GM13976 (cell line): ENCODE measurements at regions not wholly inside any gene's neighbourhood (a gene's known extent, or its start where the extent isn't known, plus 50 kb on each side); places are given as distances from the start of the nearest gene placed in this dataset.

Experiments used
- DNase-seq: peaks from one replicate; pipeline ENCODE4 v3.0.0; 2012; ENCODE audit warnings: low spot score
- CTCF ChIP-seq: IDR thresholded peaks from 2 replicates; pipeline ENCODE4 v1.5.1; 2012; ENCODE audit warnings: borderline replicate concordance, mild to moderate bottlenecking; ENCODE audit not compliant: insufficient read depth; ENCODE audit errors: extremely low read depth, missing control alignments, control extremely low read depth
- in situ Hi-C: fragments of 300-500 bp; cut with MboI; formaldehyde crosslinking; loops from one replicate; pipeline ENCODE4 v1.12.0; 2022; ENCODE audit warnings: low sequenced_read_pairs, mixed read lengths, inconsistent platforms; ENCODE audit not compliant: unreplicated experiment

GRCh38 chr6:164523087-164523654 is 786.2 kb downstream of the C6orf118 start:
- TF ChIP-seq CTCF = no peak
- in situ Hi-C loops = no loop called here
- DNase-seq = no peak

GRCh38 chr6:164520916-164521315 is 788.5 kb downstream of the C6orf118 start:
- DNase-seq = no peak
- TF ChIP-seq CTCF = no peak
- in situ Hi-C loops = no loop called here

- no peak for TF ChIP-seq CTCF
- in situ Hi-C loops = no loop called here
- DNase-seq = peak; percentile 22
Measured at GRCh38 chr6:164507206-164507940, 802.0 kb downstream of the C6orf118 start.

GRCh38 chr6:164505425-164505824 is 804.0 kb downstream of the C6orf118 start:
- in situ Hi-C loops = no loop called here
- DNase-seq = no peak
- no peak for TF ChIP-seq CTCF

- no peak for TF ChIP-seq CTCF
- DNase-seq = no peak
- in situ Hi-C loops = no loop called here
Measured at GRCh38 chr6:164502833-164503232, 806.6 kb downstream of the C6orf118 start.

- in situ Hi-C loops = no loop called here
- DNase-seq = no peak
- TF ChIP-seq CTCF = no peak
Measured at GRCh38 chr6:164495882-164496495, 813.4 kb downstream of the C6orf118 start.
